ENCODE measurements at regions not wholly inside any gene's neighbourhood (a gene's known extent, or its start where the extent isn't known, plus 50 kb on each side); places are given as distances from the start of the nearest gene placed in this dataset.
"Not testable (repeated sequence)": the region's sequence is repeated elsewhere in the genome, so short reads cannot be mapped to it uniquely, and the experiment has no call there.

GRCh38 chr2:34498561-34498960 lies 899.5 kb upstream of the FAM98A start:
- no peak for DNase-seq

GRCh38 chr2:34494192-34494591 lies 895.1 kb upstream of the FAM98A start:
- DNase-seq, result not testable (repeated sequence)

GRCh38 chr2:34492561-34493455 lies 893.7 kb upstream of the FAM98A start:
- no peak for DNase-seq

- DNase-seq, result no peak
Measured at GRCh38 chr2:34486965-34487364, 887.9 kb upstream of the FAM98A start.

GRCh38 chr2:34481542-34481941 lies 882.4 kb upstream of the FAM98A start:
- DNase-seq, result no peak

- no peak for DNase-seq
Measured at GRCh38 chr2:34480366-34480765, 881.3 kb upstream of the FAM98A start.

GRCh38 chr2:34475156-34475555 lies 876.1 kb upstream of the FAM98A start:
- DNase-seq, result no peak

GRCh38 chr2:34474646-34475045 lies 875.5 kb upstream of the FAM98A start:
- DNase-seq, result no peak

- DNase-seq, result no peak
Measured at GRCh38 chr2:34447097-34447496, 848.0 kb upstream of the FAM98A start.

GRCh38 chr2:34423301-34423700 lies 824.2 kb upstream of the FAM98A start:
- no peak for DNase-seq

GRCh38 chr2:34419856-34420255 lies 820.8 kb upstream of the FAM98A start:
- DNase-seq, result no peak

GRCh38 chr2:34416856-34417255 lies 817.8 kb upstream of the FAM98A start:
- DNase-seq, result no peak

GRCh38 chr2:34414856-34415255 lies 815.8 kb upstream of the FAM98A start:
- DNase-seq, result no peak

- DNase-seq, result no peak
Measured at GRCh38 chr2:34408100-34408499, 809.0 kb upstream of the FAM98A start.

GRCh38 chr2:34403512-34403911 lies 804.4 kb upstream of the FAM98A start:
- DNase-seq, result no peak

- DNase-seq, result no peak
Measured at GRCh38 chr2:34402376-34402775, 803.3 kb upstream of the FAM98A start.

- DNase-seq, result no peak
Measured at GRCh38 chr2:34401186-34401585, 802.1 kb upstream of the FAM98A start.

- DNase-seq, result no peak
Measured at GRCh38 chr2:34388446-34388845, 789.3 kb upstream of the FAM98A start.

- no peak for DNase-seq
Measured at GRCh38 chr2:34387536-34387935, 788.4 kb upstream of the FAM98A start.

GRCh38 chr2:34379586-34379985 lies 780.5 kb upstream of the FAM98A start:
- DNase-seq, result no peak

GRCh38 chr2:34373586-34374233 lies 774.6 kb upstream of the FAM98A start:
- no peak for DNase-seq

GRCh38 chr2:34372967-34373366 lies 773.9 kb upstream of the FAM98A start:
- no peak for DNase-seq

GRCh38 chr2:34371711-34372110 lies 772.6 kb upstream of the FAM98A start:
- no peak for DNase-seq

GRCh38 chr2:34368304-34368703 lies 769.2 kb upstream of the FAM98A start:
- no peak for DNase-seq

Measured in effector CD4-positive, alpha-beta T cell (primary cell).